Stimulated activated naive CD8-positive, alpha-beta T cell treated with anti-CD3 and anti-CD28 coated beads, Interleukin-15, Interleukin-2, amounts not matched to agents 100 U/mL and 50 U/mL, for 24 hours (primary cell): ENCODE measurements at regions not wholly inside any gene's neighbourhood (a gene's known extent, or its start where the extent isn't known, plus 50 kb on each side); places are given as distances from the start of the nearest gene placed in this dataset.

ENCODE experiments used
- ATAC-seq: fragments of 150-1000 bp; cut with Tn5 transposase; one replicate; pipeline ENCODE4 v1.10.0; 2021
- DNase-seq: peaks from one replicate; pipeline ENCODE4 v3.0.0; 2021

GRCh38 chr7:12518920-12519681 lies 51.4 kb upstream of the SCIN start:
- ATAC-seq (peak; percentile 19), DNase-seq (peak; percentile 8)

- DNase-seq = no peak
- ATAC-seq = no peak
Observed at GRCh38 chr7:12519682-12520009, 50.9 kb upstream of the SCIN start.
